Ishikawa (cell line): ENCODE measurements at regions not wholly inside any gene's neighbourhood (a gene's known extent, or its start where the extent isn't known, plus 50 kb on each side); places are given as distances from the start of the nearest gene placed in this dataset.

Experiments
- CEBPB ChIP-seq: IDR thresholded peaks from 2 replicates; pipeline ENCODE4 v1.6.1; 2012
- CREB1 ChIP-seq: IDR thresholded peaks from 2 replicates; pipeline ENCODE4 v1.6.1; 2012; ENCODE audit warnings: low read depth
- EGR1 ChIP-seq: IDR thresholded peaks from 2 replicates; pipeline ENCODE4 v1.6.1; 2012
- EP300 ChIP-seq: IDR thresholded peaks from 2 replicates; pipeline ENCODE4 v1.6.1; 2012; ENCODE audit warnings: borderline replicate concordance
- FOXM1 ChIP-seq: IDR thresholded peaks from 2 replicates; pipeline ENCODE4 v1.6.1; 2012; ENCODE audit warnings: low read depth, borderline replicate concordance
- NFIC ChIP-seq: IDR thresholded peaks from 2 replicates; pipeline ENCODE4 v1.6.1; 2012
- RAD21 ChIP-seq: IDR thresholded peaks from 2 replicates; pipeline ENCODE4 v1.6.1; 2012; ENCODE audit warnings: low read depth
- REST ChIP-seq: IDR thresholded peaks from 2 replicates; pipeline ENCODE4 v1.6.1; 2012; ENCODE audit warnings: low read depth, mild to moderate bottlenecking
- TAF1 ChIP-seq: IDR thresholded peaks from 2 replicates; pipeline ENCODE4 v1.6.1; 2012; ENCODE audit warnings: low read depth, mild to moderate bottlenecking
- TCF12 ChIP-seq: IDR thresholded peaks from 2 replicates; pipeline ENCODE4 v1.6.1; 2012; ENCODE audit warnings: low read depth
- TEAD4 ChIP-seq: IDR thresholded peaks from 2 replicates; pipeline ENCODE4 v1.6.1; 2012
- YY1 ChIP-seq: IDR thresholded peaks from 2 replicates; pipeline ENCODE4 v1.6.1; 2012; ENCODE audit warnings: low read depth
- ZBTB7A ChIP-seq: IDR thresholded peaks from 2 replicates; pipeline ENCODE4 v1.6.1; 2012; ENCODE audit warnings: low read depth
- TF ChIP-seq, protein P1 (sequence below): IDR thresholded peaks from 2 replicates; pipeline ENCODE4 v1.6.1; 2012
- TF ChIP-seq, protein P2 (sequence below): IDR thresholded peaks from 2 replicates; pipeline ENCODE4 v1.6.1; 2012

DNA sequence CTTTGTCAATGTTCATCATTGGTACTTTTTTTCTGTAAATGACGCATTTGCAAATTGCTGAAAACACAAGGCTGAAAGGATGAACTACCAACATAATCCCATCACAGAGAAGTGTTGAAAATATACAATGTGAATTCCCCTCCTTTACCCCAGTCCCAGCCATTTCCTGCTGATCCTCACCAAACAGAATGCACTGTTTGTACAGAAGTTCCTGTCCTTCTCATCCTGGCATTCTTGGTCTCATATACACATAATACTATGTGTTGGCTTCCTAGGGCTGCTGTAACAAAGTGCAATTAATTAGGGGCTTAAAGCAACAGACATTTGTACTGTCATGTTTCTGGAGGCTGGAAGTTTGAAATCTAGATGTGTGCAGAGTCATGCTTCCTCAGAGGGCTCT, 836.2 kb upstream of the MGAT4C start:
- no peak for TF ChIP-seq TEAD4
- no peak for TF ChIP-seq YY1
- no peak for TF ChIP-seq EGR1
- TF ChIP-seq CREB1 = no peak
- no peak for TF ChIP-seq CEBPB
- TF ChIP-seq, protein P1, sequence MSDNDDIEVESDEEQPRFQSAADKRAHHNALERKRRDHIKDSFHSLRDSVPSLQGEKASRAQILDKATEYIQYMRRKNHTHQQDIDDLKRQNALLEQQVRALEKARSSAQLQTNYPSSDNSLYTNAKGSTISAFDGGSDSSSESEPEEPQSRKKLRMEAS = no peak
- TF ChIP-seq RAD21 = no peak
- TF ChIP-seq TCF12 = no peak
- no peak for TF ChIP-seq EP300

DNA sequence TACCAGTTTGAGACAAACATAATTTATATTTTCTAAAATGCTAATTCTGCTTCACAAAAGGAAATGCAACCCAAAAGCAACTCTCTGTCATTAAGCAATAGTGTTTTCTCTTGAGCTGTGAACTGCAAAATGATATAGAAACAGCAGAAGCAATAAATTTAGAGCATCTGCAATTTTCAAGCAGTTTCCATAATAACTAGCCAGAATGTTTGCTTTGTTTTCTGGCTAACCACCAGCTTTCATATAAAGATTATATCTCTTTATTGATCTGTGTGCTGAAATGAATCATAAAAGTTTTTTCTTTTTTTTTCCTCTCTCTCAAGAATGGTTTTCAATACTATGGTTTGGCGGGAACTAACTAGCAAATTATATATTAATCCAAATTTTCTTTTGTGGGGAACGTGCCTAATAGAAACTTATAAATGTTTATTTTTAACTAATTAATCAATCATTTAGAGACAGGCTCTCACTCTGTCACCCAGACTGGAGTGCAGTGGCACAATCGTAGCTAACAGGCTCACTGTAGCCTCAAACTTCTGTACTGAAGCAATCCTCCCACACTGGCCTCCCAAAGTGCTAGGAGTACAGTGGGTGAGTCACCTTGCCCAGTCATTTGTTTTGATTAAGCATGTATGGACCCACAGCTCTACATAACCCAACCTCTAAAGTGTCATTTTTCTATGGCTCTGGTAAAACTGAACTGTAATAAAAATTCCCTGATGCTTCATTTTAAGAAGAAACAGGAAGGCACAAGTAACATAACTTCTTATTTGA, 830.1 kb upstream of the MGAT4C start:
- TF ChIP-seq EP300 (no peak), CEBPB (no peak), ZBTB7A (no peak), YY1 (no peak), RAD21 (no peak), TEAD4 (no peak), EGR1 (no peak), CREB1 (no peak), FOXM1 (no peak), TAF1 (no peak), NFIC (no peak), REST (no peak), TCF12 (no peak)
- TF ChIP-seq, protein P1 = no peak
- TF ChIP-seq, protein P2, sequence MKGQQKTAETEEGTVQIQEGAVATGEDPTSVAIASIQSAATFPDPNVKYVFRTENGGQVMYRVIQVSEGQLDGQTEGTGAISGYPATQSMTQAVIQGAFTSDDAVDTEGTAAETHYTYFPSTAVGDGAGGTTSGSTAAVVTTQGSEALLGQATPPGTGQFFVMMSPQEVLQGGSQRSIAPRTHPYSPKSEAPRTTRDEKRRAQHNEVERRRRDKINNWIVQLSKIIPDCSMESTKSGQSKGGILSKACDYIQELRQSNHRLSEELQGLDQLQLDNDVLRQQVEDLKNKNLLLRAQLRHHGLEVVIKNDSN = no peak

GRCh38 chr12:87085286-87085685, 829.1 kb upstream of the MGAT4C start:
- no peak for TF ChIP-seq TEAD4
- no peak for TF ChIP-seq CEBPB
- no peak for TF ChIP-seq EGR1
- TF ChIP-seq TAF1 = no peak
- TF ChIP-seq, protein P2 = no peak
- no peak for TF ChIP-seq ZBTB7A
- no peak for TF ChIP-seq NFIC
- no peak for TF ChIP-seq YY1
- TF ChIP-seq, protein P1 = no peak
- no peak for TF ChIP-seq TCF12
- TF ChIP-seq EP300 = no peak
- no peak for TF ChIP-seq RAD21
- TF ChIP-seq FOXM1 = no peak
- no peak for TF ChIP-seq REST
- TF ChIP-seq CREB1 = no peak

DNA sequence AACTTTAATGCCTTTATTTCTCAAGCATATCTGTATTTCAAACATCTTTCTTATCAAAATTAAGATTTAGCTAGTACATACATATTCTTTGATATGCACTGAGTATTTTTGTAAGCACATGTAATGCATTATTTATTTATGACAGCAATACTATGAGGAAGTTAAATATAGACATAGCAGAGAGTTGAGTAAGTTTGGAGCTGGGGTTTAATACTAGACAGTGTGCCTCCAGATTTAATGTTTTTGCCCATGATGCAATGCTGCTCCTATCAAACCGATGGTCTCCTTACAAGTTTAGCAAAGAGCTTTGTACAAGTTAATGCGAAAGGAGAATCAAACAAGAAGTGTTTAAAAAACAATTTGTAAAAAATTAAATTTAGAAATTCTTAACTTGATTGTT, 826.6 kb upstream of the MGAT4C start:
- TF ChIP-seq NFIC (no peak), EGR1 (no peak), CREB1 (no peak)

- TF ChIP-seq RAD21 (no peak), EP300 (no peak), CEBPB (no peak), TCF12 (no peak), ZBTB7A (no peak), TAF1 (no peak), REST (no peak), NFIC (no peak), TEAD4 (no peak), YY1 (no peak), FOXM1 (no peak), CREB1 (no peak)
- TF ChIP-seq, protein P2 = no peak
Measured at GRCh38 chr12:87074781-87075180, 818.6 kb upstream of the MGAT4C start.
